A172 (cell line): ENCODE measurements at regions not wholly inside any gene's neighbourhood (a gene's known extent, or its start where the extent isn't known, plus 50 kb on each side); places are given as distances from the start of the nearest gene placed in this dataset.
"Not testable (repeated sequence)": the region's sequence is repeated elsewhere in the genome, so short reads cannot be mapped to it uniquely, and the experiment has no call there.

ENCODE experiments used
- DNase-seq: peaks from one replicate; pipeline ENCODE4 v3.0.0-alpha.2; 2015; ENCODE audit warnings: low spot score

DNA sequence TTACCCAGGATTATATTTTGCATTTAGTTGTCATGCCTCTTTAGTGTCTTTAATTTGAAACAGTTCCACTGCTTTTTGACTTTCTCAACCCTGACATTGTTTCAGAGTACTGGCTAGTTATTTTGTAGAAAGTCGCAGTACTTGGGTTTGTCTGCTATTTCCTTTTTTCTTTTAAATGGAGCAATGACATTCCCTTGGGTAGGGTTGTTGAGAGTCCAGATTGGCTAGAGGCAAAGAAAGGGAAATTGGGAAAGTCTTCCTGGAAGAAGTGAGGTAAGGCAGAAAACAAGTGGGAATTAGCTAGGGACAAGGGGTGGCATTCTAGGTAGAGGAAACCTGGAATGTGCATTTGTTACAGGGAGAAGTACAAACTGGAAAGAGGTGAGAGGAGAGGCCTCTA is 245.9 kb downstream of the EMP1 start:
- DNase-seq, result no peak

DNA sequence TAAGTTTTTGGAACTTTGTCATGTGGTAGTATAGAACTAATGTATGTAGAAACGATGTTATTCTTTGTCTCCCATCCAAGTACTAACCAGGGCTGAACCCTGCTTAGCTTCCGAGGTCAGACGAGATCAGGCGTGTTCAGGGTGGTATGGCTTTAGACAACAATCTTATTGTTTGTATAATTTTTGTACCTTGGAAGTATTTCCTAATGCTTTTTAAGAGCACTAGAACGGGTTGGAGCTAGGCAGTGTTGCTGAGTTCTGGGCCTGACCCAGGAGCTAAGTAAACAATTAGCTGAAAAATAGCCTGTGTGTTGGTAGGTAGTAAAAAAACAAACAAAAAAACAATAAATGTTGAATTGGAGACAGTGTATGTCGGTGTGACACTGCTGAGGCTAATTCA is 244.3 kb downstream of the EMP1 start:
- no peak for DNase-seq

DNA sequence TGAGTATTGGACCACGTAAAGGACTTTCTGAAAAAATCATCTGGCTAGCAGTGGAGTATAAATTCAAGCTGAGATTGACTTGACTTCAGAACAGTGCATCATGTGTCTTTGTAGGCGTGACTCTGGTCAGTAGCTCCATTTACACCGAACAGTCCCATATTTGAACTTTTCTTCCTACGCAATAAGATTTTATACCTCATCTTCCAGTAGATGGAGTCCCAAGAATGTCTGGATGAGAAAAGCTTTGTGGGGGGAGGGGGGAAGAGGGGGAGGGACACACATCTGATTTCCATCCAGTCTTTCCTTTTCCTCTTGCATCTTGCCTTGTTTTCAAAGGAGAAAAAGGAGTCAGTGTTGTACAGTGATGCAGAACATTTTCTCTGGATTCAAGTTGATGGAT is 241.0 kb downstream of the EMP1 start:
- no peak for DNase-seq

DNA sequence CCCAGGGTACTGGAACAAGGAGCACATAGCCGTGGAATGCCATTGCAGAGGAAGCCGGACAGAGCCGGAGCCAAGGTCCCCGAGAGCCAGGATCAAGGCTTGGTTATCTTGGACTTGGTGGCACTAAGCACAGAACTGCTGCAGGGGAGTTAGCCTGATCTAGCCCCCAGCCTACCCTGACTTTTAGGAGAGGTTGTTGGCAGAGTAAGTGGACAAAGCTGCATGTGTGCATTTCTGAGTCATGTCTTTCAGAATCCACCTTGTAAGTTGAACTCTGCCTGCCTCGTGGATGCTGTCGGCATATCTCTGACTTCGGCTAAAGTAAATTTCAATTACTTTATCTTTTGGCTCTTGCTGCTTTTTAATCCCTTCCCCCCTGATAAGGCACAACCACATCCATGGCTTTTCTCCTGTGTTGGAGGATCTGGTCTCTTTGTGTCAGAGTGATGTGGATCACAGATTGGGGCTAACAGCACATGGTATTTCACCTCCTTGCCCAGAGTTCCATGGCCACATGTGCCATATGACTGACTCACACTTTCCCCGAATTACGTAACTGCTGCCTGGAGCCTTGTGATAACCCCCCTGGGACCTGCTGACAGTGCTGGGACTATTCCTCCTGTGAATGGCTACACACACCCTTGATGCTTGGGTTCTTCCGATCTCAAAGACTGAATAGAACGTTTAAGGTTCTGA is 240.3 kb downstream of the EMP1 start:
- peak; percentile 32 for DNase-seq

DNA sequence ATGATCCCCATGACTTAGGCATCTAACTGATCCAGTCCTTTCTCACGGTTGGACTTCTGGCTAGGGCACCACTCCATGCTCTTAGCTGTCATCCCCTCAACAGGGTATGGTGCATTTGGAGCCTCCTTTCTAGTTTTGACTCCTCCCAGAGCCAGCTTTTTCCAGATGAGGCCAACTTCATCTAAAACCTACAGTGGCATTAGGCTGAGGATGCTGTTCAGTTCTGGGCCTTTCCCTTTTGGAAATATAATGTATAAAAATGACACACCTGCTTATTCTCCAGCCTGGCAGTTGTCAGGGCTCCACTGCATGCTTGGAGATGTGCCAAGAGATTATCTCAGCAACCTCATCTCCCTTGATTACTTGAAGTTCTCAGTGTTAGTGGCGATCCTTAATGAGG is 239.7 kb downstream of the EMP1 start:
- DNase-seq, result no peak

DNA sequence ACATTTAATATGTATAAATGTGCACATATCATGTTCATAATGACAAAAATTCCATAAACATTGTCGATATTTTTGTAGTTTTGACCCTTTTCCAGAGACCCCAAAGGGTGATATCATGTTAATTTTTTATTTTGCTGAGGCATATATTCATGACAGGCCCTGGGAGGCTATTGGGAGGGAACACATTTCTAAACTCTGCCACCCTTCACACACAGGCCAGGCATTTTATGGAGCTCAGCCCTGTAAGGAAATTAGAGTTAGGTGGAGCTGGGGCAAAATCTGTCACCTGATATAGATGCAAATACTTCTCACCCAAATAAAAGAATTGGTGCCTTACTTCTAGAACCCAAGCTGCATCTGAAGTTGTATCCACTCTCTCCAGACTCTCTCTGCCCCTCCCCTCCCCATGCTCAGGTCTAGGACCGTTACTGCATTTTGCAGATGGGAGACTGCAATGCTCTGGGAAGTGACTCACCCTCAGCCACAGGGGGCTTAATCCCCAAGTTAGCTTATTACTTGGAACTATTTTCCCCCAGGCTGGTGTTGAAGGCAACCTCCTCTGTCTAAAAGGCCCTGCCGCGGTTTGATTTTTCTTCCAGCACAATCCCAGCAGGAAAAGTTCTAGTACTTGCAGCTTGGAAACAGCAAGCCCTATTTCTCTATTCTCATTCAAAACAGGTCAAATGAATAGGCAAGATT is 238.9 kb downstream of the EMP1 start:
- no peak for DNase-seq

DNA sequence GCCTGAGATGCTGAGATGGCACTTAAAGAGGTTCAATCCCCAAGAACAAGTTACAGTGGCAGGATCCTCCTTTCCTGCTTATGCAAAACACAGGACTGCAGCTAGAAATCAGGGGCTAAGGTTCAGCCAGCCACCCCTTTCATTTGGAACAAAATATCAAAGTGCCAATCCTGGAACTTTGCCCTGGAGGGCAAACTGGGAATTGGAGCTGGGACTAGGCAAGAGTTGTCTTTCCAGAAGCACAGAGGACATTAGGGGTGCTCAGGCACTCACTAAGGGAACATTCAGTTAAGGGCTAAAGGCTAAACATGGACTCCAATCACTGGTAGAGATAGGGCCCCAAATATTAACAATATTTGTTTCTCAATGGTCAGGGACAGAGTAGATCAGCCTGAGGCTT is 237.2 kb downstream of the EMP1 start:
- DNase-seq, result no peak

DNA sequence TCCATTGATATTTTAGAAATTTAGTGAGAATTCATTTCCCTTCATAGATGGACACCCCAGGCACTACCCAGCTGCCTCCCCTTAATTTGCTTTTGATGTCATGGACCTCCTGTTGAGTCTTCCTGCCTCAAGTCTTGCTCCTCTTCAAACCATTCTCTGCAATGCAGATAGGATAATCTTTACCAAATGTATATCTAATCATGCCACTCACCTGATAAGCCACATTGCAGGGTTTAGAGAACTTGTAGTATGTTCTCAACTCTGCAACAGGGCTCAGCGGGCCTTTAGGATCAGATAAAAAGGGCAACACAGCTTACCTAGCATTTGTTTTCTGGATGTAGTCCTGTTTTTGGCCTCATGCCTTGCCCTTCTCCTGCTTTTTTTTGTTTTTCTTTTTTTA is 234.5 kb downstream of the EMP1 start:
- DNase-seq, result no peak

DNA sequence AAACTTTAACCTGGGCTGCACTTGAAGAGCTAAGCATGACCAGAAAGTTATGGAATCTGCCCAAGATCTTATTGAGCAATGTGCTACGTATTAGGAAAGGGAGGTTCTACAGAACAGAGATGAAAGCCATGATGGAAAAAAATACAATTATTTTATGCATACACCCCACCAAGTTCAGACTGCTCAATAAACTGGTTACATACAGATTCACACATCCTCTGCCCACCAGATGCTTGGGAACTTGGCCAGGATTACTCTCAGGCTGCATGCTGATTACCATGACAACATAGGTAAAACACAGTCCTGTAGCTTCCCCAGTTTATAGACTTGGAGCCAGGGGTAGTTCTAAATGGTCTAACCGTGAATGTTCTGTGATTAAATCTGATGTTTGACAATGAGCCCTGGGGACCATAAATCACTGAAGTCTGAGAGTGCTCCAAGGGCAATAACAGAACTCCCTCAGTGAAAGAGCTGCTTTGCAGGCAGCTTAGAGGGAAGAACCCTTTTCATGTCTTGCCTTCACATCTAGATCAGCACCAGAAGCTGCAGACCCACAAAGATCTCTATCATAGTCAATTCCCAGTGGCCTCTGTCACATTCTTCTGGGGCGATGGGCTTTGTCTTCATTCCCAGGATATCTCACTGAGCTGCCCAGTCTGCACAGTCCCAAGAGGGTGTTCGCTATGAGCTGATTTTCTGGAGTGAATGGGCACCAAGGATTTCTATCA is 232.2 kb downstream of the EMP1 start:
- DNase-seq, result no peak

DNA sequence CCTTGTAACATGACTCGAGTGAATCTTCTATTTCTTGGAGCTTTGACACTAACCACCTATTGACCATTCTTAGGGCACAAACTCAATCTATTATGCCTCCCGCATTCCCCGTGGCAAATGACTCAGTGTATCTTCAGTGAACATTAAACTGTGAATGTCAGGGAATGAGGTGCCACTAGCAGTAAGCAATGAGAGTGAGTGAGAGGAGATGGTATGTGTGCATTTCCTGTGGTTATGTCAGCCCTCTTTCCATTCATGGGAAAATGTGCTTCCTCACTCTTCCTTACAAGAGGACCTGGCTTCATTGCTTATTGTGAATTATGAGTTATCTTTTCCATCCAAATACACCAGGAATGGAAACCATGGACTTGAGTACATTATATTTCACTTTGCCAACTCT is 229.2 kb downstream of the EMP1 start:
- DNase-seq, result peak; percentile 66

DNA sequence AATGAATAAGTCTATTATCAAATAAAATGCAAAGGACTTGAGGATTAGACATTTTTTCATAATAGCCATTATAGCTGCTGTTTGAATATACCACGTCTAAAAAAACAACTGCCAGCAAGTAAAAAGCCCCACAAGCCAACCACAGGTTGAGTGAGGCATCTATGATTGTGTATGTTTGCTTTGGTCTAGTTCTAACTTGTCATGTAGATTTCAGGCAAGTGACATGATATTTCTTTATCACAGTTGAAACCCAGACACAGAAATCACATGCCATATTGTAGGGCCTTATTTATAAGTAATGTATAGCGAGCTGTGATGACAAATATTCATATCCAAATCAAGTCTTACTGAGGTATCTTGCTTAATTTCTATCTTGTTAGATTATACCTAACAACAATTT is 225.8 kb downstream of the EMP1 start:
- DNase-seq, result no peak

DNA sequence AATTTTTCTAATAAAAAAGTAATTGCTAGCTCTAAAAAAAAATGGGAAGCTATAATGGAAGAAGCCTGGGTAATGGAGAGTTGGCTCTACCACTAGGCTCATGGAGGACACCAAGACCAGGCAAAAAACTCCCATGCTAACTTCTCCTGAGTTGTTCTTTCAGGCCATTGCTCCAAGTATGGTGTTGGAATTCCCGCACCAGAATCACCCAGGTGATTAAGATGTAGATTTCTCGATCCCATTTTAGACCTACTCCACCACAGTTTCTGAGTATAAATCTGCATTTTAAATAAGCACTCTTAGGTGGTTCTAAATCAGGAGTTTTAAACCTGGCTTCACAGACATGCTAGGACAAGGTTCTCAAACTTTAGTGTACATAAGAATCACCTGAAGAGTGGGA is 221.0 kb downstream of the EMP1 start:
- no peak for DNase-seq

DNA sequence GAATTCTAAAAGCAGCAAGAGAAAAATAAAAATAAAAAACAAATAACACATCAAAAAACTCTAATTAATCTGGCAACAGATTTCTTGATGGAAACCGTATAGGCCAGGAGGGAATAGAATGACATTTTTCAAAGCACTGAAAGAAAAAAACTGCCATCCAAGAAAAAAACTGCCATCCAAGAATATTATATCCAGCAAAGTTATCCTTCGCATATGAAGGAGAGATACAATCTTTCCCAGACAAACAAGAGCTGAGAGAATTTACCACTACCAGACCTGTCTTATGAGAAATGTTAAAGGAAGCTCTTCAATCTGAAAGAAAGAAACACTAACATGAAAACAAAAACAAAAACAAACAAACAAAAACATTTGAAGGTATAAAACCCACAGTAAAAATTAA is 214.8 kb downstream of the EMP1 start:
- DNase-seq, result no peak

DNA sequence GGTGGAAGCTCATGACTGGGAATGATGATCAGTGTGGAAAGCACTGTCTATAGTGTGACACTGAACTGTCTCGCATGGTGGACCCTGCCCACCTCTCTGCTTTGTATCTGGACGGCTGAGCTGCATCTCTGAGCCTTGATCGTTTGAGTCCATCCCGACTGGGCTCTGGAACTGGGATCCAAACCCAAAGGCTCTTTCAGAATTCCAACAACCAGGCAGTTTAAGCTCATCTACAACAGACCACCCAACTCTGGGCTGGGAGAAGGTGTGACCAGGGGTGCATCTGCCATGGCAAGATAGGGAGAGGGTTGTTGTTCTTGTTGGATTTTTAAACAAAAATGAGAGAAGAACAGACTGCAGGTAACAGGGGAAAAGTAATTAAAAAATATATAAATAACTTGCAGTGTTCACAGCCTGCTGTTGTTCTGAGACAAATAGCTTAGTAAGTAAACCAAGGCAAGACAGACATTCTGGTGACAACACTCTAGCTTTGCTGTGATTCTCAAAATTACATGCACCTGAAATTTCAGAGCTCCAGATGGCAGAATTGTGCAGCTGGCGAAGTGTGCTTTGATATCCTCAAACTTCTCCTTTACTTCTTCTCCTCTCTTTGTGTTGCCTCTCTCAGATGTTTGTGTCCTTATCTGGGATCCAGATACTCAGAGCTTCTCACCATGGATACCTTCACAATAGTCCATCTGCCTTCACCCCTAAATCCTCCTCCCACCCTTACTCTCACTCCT is 209.6 kb downstream of the EMP1 start:
- no peak for DNase-seq

DNA sequence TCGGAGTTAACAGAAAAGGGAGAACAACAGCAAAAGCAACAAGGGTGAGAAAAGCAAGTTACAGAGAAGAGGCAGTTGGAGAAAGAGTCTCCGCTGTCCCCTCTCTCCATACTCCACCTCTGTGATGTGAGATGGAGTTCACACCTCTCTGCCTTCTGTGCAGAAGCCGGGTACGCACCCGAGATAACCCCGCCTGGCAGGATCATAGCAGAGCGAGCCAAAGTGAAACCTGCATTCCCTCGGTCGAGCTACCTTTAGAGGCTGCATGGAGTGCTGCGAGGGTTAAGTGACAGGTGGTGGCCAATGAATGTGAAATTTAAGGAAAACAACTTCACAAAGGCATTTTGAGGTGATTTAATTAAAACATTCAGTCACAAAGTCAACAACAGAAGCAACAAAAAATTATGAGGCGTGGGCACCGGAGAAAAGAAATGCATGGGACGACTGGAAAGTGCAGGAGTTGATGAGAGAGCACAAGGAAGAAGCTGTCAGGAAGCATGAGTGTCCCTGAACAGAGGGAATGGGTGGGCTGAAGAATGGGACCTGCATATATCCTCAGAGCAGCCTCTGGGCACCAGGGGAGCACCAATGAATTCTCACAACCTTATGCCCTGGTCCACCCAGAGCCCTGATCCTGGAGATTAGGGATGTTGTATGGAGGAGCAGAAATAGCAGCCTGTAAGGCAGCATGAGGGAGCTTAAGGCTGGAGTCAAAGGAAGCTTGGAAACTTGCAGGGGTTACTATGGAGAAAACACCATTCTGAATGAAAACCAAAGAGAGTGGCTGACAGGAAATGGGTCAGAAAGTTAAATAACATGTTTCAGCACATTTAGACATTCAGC is 208.3 kb downstream of the EMP1 start:
- no peak for DNase-seq

DNA sequence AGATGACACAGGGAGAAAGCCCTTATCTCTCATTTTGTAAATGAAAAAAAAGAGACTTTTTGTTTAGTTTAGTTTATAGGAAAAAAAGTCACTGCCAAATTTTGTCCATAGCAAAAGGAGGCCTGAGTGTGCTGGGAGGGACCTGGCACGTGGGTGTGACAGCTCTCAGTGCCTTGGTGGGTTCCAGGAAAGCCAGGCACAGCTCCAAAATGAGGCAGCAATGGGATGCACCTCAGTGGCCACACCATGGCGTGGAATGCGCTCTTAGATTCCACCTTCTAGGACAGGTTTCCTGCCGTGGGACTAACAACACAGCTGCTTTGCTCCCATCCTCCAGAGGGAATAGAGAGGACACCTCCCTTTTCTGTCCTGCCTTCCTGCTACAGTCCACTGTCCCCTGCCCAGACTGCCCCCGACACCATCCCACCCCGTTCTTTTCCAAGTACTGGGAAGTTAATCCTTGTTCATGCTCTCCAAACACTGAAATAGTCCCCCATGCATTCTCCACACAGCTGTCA is 207.6 kb downstream of the EMP1 start:
- DNase-seq, result no peak

DNA sequence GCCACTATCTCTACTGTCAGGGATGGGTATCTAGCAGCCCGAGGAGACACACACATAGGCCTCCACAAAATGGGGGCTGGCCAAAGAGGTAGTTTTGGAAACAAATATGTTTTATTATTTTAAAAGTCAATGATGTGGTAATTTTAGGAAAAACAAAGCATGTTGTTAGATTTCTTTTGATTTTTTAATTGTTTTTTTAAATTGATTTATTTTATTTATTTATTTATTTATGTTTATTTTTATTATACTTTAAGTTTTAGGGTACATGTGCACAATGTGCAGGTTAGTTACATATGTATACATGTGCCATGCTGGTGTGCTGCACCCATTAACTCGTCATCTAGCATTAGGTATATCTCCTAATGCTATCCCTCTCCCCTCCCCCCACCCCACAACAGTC is 194.8 kb downstream of the EMP1 start:
- DNase-seq, result not testable (repeated sequence)

DNA sequence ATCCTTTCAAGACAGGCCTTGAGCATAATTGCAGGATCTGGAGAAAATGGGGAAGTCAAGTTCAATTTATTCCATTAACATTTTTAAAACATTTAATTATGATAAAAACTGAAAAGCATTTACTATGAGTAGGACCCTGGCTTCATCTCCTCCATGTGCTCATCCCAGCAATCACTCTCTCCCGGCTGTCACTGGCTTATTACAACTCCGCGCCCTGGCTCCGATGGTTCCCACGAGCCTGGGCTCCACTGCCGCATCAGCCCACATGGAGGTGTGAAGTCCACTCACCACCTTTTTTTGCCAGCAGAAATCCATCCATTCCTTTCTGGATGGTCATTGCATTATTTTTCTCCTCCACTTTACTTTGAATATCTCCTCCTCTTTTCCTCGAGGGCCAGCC is 194.4 kb downstream of the EMP1 start:
- no peak for DNase-seq

DNA sequence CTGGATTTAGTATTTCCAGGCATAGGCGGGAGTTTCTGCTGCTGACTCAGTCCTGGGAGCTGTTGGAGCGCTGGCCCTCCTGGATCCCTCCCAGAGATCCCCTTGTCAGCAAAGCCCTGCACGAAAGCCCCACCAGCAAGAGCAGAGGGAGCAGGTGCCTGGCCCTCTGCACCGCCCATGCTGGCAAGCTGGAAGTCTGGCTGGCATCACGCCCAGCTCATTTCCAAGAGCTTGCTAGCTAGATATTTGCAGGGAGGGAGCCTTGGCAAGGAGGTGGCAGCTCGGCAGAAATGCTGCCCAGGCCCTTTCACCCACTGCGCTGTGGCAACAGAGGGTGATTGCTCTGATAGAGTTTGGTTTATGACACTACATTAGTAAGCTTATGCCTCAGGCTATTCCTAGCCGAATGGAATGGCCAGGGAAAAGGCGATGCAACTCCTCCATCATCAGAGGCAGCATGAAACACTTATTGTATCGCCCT is 193.9 kb downstream of the EMP1 start:
- peak; percentile 69 for DNase-seq

DNA sequence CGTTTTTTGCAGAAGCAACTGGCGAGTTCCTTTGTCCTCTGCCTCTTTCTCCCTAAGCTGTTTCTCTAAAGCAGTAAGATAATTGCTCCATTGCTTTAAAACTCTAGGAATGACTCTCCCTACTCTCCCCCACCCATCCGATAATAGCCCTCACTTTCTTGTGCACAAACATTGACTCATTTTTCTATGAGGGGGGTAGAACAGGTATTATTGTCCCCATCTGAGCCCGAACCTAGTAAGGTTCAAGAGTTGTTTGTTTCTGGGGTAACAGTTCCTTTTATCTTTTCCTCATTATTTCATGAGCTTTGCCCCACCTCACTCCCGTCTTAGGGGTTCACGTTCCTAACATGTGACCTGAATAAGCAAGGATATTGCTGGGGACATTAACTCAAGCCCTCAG is 190.6 kb downstream of the EMP1 start:
- DNase-seq, result no peak
